ENCODE measurements at regions not wholly inside any gene's neighbourhood (a gene's known extent, or its start where the extent isn't known, plus 50 kb on each side); places are given as distances from the start of the nearest gene placed in this dataset.

DNA sequence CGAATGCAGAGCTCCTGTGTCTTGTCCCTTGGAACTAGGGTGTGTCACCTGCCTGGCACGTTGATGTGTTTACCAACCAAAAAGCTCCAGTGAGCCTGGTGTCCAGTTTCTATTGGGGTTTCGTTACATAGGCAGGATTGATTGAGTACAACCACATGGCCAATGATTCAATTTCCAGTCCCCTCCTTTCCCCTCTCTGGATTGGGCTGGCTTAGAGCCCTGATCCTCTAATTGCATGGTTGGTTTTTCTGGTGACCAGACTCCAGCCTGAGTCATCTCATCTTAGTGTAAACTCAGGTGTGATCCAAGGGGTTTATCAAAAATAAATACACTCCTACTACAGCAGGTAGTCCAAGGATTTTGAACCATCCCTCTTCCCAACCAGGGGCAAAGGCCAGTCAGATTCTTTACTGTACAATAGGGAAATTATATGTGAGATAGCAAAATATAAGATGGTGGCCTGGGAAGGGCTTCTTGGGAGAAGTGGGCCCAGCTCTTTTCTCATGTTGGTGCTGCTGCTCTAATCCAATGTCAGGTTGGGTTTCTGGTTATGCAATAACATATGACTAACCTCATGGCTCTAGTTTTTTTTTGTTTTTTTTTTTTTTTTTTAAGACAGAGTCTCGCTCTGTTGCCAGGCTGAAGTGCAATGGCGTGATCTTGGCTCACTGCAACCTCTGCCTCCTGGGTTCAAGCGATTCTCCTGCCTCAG is 64.7 kb upstream of the MGAT5 start:
- DNase-seq, result no peak

DNA sequence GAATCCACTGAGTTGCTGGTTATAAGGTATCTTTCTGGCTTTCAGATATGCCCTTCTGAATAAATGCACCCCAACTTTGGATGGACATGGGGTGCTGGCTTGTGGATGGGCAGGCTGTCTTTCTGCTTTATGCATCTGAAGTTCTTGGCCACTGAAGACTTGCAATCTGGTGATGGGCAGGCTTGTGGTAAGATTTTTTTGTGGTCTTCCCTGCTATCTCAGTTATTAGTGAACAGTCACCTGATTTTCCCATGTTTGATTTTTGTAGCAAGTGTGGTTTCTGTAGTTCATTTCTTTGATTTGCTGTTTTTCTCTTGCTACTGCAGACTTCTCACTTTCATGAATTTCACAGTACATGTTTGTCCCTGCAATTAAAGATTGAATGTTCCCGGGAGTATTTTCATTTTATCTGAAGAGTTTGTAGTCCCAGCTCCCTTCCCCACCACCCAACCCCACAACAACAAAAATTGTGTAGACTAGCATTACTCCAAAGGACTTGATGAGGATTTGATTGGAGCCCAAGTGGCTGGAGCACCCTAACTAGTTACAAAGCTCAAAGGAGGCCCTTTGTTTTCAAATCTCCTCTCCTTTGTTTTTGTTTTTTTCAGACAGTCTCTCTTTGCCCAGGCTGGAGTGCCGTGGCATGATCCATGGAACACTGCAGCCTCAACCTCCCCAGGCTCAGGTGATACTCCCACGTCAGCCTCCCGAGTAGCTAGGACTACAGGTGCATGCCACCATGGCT is 63.6 kb upstream of the MGAT5 start:
- no peak for DNase-seq

DNA sequence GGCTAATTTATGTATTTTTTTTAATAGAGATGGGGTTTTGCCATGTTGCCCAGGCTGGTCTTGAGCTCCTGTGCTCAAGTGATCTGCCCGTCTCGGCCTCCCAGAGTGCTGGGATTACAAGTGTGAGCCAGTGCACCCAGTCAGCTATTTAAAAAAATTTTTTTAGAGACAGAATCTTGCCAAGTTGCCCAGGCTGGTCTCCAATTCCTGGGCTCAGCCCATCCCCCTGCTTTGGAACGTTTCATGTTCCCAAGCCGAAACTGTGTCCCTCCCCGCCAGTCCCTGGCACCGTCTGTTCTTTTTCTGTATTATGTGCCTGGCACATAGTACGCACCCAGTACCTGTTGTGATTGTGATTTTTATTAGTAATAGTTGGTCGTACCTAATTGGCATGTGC is 63.1 kb upstream of the MGAT5 start:
- DNase-seq, result no peak

DNA sequence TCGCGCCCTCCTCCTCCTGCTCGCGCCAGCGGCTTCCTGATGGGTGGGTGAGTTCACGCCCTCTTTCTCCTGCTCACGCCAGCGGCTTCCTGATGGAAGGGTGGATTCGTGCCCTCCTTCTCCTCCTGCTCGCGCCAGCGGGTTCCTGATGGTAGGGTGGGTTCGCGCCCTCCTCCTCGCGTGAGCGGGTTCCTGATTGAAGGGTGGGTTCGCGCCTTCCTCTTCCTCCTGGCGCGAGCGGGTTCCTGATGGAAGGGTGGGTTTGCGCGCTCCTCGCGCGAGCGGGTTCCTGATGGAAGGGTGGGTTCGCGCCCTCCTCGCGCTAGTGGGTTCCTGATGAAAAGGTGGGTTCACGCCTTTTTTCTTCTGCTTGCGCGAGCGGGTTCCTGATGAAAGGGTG is 62.0 kb upstream of the MGAT5 start:
- no peak for DNase-seq

DNA sequence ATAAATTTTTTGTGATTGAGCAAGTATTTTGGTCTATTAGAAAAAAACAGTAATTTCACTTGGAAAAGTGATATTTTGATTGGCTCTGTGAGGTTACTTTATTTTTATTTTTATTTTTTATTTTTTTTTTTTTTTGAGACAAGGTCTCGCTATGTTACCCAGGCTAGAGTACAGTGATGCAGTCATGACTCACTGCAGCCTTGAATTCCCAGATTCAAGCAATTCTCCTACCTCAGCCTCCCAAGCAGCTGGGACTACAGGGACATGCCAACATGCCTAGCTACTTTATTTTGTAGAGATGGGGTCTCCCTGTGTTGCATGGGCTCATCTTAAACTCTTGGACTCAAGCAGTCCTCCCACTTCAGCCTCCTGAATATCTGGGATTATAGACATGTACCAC is 60.9 kb upstream of the MGAT5 start:
- no peak for DNase-seq

DNA sequence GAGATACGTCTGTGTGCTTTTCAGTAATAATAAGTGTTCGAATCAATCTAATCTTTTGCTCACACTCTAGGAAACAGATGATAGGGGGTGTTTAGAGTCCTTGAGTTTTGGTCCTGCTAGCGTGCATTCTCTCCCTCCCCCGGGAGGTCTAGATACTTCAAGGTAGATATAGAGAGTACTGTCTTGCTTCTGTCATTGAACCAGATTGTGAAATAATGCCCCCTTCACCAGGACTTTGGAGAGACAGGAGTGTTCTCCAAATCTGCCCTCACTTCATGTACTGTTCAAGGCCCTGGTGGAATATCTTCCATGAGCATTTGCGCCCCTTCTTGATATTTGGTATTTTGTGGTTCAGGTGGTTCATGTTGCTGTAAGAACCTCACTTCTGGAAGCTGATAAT is 59.4 kb upstream of the MGAT5 start:
- DNase-seq, result no peak

DNA sequence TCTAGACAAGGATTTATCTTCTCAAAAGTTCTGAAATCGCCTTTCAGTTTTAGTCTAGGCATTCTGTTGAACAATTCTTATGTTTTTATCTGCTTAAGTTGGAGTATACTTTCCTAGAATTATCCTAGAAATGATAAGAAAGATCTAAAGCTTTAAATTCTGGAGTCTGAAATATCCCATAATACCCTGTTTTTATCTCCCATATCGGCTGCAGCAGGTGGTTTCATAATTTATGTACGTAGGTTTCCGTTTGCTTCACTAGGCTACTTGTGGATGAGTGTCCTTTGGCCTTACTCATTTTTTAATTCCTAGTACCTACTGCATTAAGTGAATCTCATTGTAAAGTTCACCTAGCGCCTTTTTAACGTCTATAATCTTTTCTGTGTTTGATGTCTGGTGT is 58.5 kb upstream of the MGAT5 start:
- DNase-seq, result no peak

DNA sequence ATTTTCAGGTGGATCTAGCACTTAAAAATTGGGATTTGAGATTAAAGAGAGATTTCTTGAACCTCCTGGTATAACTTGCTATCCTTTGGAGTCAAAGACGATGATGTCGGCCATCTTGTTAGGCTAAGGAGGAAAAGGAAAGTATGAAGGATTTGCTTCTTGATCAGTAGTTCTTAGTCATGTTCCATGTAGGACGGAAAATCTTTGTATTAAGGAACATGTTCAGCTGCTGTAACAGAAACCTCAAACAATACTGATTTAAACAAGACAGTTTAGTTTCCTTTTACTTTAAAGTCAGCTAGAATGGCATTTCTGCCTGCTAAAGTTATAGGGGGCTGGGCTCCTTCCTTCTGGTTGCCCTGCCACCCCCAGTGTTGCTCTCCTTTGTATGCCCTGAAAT is 56.4 kb upstream of the MGAT5 start:
- no peak for DNase-seq

DNA sequence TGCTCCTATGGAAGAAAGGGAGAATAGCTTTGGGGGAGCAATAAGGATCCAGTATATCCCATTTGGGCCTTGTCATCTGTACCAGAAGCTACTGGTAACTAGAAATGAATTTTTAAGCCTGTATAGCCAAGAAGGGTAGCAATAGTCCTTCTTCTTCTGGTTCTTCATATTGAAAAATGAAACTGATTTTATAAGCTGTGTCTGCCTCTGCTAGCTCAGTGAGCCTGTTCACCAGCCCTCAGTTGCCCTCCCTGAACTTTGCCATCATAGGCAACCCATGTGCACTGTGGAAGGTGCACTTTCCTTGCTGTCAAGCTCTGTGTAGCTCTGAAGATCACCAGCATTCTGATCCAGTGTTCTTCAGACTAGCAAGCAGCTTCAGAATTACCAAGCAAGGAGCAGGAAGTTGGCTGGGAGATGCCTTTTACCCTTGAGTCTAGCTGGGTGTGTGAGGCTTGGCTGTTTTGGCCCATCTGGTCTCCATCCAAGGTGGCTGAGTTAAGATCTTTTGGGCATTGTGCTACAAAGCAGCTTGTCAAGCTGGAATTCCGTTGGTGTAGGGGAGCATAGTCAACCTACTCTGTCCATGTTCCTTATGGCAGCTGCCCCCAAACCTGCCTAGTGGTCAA is 55.8 kb upstream of the MGAT5 start:
- no peak for DNase-seq

DNA sequence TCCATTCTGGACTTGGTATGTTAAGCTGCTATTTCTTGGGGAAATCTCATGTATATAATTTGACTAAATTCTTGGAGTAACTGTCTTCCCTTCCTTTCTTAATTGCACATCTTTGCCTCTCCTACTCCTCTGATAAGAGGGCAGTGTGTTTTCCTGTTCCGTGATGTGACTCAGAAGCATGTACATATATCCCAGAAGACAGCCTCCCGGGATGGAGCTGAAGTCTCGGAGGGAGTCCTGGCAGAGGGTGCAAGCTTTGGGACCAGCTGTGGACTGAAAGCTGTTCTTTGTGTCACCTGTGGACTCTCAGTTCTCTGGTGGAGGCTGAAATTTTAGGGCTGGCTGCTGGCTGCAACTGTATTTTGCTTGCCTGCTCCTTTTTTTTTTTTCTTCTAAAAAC is 54.7 kb upstream of the MGAT5 start:
- no peak for DNase-seq

DNA sequence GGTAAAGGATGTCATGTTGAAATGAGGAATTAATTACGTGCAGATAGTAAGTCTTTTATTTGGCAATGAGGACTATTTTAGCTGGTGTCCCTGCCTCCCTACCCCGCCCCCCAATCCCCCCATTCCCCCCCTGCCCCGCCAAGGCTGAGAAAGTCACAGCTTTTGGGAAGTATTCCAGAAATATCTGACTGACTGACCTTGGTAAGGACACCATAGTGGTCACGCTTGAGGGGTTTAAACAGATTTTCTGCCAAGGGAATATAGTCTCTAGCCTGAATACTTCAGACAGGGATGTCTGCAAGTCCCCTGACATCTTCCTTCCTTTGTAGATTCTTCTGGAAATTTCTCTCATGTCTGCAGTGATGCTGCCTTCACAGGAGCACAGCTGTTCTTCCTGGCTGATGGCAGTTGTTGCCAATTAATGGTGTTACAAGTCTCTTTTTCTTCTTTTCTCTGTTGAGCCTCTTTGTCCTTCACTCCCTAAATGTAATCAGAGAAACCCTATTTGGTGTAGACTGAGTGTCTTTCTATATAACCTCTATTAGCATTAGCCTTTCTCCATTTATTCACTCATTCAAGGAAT is 53.7 kb upstream of the MGAT5 start:
- DNase-seq, result no peak

DNA sequence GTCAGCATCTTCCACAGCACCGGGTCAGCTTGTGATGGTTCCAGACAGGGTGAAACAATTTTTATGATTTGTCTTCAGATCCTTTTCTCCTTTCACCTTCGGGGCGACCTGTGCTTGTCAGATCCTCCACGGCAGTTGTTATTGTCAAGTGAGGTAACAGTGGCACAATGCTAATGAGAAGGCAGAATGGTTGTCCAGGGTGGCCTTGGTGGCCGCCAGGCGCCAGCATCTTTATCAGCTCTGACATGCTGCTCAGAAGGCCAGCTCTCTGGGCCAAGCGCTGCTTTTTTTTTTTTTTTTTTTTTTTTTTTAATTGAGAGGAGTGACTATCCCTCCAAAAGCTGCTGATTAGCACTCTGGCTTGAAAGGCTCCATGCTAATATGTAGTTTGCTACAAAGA is 52.3 kb upstream of the MGAT5 start:
- DNase-seq, result no peak

DNA sequence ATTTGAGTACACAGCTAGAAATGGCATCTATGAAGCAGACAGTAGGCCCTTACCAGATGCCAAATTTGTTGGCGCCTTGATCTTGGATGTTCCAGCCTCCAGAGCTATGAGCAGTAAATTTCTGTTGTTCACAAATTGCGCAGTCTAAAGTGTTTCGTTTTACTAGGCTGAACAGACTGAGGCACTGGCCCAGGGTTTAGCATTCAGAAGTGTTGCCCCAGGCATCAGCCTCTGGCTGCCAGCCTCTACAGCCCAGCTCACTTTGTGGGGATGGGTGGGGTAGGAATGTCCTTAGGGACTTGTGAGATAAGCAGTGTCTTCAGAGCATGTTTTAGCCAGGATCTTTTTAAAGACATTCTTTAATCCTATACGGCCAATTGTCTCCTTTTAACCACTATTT is 51.5 kb upstream of the MGAT5 start:
- no peak for DNase-seq

DNA sequence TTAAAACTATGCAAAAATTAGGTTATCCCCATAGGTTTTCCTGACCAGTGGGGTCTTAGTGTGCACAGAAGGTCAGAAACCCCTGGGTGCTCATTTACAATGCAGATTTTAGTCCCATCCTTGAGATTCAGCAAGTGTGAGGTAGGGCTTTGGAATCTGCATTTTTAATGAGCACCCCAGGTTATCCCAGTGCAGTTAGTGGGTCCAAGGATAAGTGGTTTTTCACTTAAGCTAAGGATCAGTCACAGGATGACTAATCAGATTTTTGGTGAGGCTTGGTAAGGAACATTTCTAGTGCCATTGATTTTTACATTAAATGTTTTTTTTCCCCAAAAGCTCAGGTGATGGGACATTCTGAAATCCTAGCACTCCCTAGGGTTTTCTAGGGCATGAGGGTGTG is 50.7 kb upstream of the MGAT5 start:
- no peak for DNase-seq
